ENCODE measurements at regions not wholly inside any gene's neighbourhood (a gene's known extent, or its start where the extent isn't known, plus 50 kb on each side); places are given as distances from the start of the nearest gene placed in this dataset.

DNA sequence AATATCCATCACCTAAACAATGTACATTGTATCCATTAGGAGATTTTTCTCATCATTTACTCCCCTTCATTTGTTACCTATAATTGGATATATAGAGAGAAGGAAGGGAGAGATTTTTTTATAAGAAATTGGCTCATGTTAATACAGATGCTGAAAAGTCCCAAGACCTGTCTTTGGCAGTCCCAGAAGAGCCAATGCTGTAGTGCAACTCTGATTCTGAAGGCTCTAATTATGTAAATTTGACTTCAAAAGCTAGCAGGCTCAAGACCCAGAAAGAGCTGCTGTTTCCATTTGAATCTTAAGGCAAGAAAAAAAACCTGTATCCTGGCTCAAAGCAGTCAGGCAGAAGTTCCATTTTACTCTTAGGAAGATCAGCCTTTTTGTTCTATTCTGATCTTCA lies 1245.5 kb upstream of the FAM98A start:
- Histone ChIP-seq H3K27me3 (ENCODE audit: insufficient read depth, poor library complexity, severe bottlenecking) (no peaks in the 10 kb centered on the region), H3K27ac (replicated peaks) (no peak overlapping the region), H3K4me3 (replicated peaks; ENCODE audit: insufficient read depth, low read length) (no peak overlapping the region)
- TF ChIP-seq POLR2AphosphoS5 (IDR thresholded peaks at IDR 0.05; ENCODE audit: low read depth) (no peak), GABPA (IDR thresholded peaks at IDR 0.05; ENCODE audit: low read depth) (no peak), REST (IDR thresholded peaks at IDR 0.05; ENCODE audit: insufficient replicate concordance, low read depth) (no peak), SPI1 (IDR thresholded peaks at IDR 0.05; ENCODE audit: borderline replicate concordance, low read depth) (no peak)
- TF ChIP-seq, protein P1, sequence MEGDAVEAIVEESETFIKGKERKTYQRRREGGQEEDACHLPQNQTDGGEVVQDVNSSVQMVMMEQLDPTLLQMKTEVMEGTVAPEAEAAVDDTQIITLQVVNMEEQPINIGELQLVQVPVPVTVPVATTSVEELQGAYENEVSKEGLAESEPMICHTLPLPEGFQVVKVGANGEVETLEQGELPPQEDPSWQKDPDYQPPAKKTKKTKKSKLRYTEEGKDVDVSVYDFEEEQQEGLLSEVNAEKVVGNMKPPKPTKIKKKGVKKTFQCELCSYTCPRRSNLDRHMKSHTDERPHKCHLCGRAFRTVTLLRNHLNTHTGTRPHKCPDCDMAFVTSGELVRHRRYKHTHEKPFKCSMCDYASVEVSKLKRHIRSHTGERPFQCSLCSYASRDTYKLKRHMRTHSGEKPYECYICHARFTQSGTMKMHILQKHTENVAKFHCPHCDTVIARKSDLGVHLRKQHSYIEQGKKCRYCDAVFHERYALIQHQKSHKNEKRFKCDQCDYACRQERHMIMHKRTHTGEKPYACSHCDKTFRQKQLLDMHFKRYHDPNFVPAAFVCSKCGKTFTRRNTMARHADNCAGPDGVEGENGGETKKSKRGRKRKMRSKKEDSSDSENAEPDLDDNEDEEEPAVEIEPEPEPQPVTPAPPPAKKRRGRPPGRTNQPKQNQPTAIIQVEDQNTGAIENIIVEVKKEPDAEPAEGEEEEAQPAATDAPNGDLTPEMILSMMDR (IDR thresholded peaks at IDR 0.05; ENCODE audit: insufficient read depth, low read length) = no peak
- DNase-seq (ENCODE audit: low read depth in 1 of 2, low spot score in 1 of 2) = no peak

GRCh38 chr2:34838408-34838807 lies 1239.3 kb upstream of the FAM98A start:
- Histone ChIP-seq H3K4me3 (replicated peaks; ENCODE audit: insufficient read depth, low read length) (no peak overlapping the region), H3K27me3 (ENCODE audit: insufficient read depth, poor library complexity, severe bottlenecking) (no peaks in the 10 kb centered on the region), H3K27ac (replicated peaks) (no peak overlapping the region)
- no peak for TF ChIP-seq SPI1 (IDR thresholded peaks at IDR 0.05; ENCODE audit: borderline replicate concordance, low read depth)
- TF ChIP-seq REST (IDR thresholded peaks at IDR 0.05; ENCODE audit: insufficient replicate concordance, low read depth) = no peak
- TF ChIP-seq, protein P1 (IDR thresholded peaks at IDR 0.05; ENCODE audit: insufficient read depth, low read length) = no peak
- no peak for TF ChIP-seq POLR2AphosphoS5 (IDR thresholded peaks at IDR 0.05; ENCODE audit: low read depth)
- TF ChIP-seq GABPA (IDR thresholded peaks at IDR 0.05; ENCODE audit: low read depth) = no peak
- DNase-seq (ENCODE audit: low read depth in 1 of 2, low spot score in 1 of 2) = no peak

DNA sequence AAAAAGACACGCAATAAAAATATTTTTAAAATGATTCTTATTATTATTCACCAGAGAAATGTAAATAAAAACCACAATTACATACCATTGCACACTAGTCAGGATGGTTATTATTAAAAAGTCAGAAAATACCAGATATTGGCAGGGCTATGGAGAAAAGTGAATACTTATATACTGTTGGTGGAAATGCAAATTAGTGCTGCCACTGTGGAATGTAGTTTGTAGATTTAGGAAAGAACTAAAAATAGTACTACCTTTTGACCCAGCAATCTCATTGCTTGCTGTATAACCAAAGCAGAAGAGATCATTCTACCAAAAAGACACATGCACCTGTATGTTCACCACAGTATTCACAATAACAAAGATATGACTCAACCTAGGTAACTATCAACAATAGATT lies 1237.3 kb upstream of the FAM98A start:
- TF ChIP-seq SPI1 (IDR thresholded peaks at IDR 0.05; ENCODE audit: borderline replicate concordance, low read depth) (no peak), POLR2AphosphoS5 (IDR thresholded peaks at IDR 0.05; ENCODE audit: low read depth) (no peak), GABPA (IDR thresholded peaks at IDR 0.05; ENCODE audit: low read depth) (no peak), REST (IDR thresholded peaks at IDR 0.05; ENCODE audit: insufficient replicate concordance, low read depth) (no peak)
- TF ChIP-seq, protein P1 (IDR thresholded peaks at IDR 0.05; ENCODE audit: insufficient read depth, low read length) = no peak
- no peak for DNase-seq (ENCODE audit: low read depth in 1 of 2, low spot score in 1 of 2)
- no peak overlapping the region for H3K4me3 ChIP-seq (replicated peaks; ENCODE audit: insufficient read depth, low read length)
- H3K27me3 ChIP-seq (ENCODE audit: insufficient read depth, poor library complexity, severe bottlenecking) = no peaks in the 10 kb centered on the region
- no peak overlapping the region for H3K27ac ChIP-seq (replicated peaks)

Data from HL-60 (cell line).